NCI-H226 (cell line): ENCODE measurements at regions not wholly inside any gene's neighbourhood (a gene's known extent, or its start where the extent isn't known, plus 50 kb on each side); places are given as distances from the start of the nearest gene placed in this dataset.
"Not testable (repeated sequence)": the region's sequence is repeated elsewhere in the genome, so short reads cannot be mapped to it uniquely, and the experiment has no call there.

ENCODE experiments used
- DNase-seq: peaks from one replicate; pipeline ENCODE4 v3.0.0-alpha.2; 2015

DNA sequence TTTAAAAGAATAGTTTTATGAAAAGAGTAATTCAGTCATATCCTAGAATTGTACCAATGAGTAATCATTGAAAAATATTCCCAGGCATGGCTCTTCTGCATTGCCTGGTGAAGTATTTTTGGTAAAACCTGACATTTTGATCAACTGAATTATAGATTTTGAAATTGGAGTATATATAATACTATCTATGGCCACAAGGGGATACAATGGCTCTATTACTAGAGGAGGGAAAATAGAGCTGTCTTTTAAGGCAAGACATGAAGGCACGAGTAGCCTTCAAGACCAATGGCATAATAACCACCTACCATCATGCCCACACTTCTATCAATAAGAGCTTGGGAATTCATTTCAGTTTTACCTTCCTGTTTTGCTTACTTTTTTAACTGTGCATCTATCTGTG lies 1241.4 kb upstream of the TMEM132C start:
- no peak for DNase-seq

DNA sequence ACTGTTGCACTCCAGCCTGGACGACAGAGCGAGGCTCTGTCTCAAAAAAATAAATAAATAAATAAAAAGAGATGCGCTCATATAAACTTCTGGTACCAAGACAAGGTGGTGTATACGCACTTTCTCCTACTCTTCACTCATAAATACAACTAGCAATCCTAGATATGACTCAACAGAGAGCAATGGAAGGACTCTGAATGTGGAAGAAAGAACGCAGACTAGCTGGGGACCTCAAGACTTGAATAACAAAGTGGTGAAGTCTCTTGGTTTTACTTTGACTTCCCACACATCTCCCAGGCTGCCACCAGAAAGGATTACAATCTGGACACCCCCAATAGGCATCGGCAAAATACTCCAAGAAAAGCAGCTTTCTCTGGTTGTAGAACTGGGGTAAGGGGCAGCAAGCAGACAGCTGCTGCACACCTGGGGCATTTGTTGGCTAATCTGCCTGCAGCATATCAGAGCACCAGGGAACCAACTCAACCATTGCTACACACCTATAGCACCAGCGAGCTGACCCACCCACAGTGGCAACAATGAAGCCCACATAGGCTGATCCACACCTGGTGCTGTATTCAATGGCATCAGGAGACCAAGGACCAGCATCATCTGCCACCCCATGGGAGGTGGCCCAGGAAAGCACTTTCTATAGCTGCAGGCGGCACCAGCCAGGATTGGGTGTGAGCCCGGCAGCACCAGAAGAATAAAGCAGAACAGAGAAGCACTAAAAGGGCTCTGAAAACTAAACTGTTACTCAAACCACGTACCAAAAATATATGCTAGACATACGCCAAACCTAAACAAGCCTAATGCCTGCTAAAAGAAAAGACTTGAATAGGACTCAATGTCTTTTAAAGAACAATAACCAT lies 1231.7 kb upstream of the TMEM132C start:
- no peak for DNase-seq

DNA sequence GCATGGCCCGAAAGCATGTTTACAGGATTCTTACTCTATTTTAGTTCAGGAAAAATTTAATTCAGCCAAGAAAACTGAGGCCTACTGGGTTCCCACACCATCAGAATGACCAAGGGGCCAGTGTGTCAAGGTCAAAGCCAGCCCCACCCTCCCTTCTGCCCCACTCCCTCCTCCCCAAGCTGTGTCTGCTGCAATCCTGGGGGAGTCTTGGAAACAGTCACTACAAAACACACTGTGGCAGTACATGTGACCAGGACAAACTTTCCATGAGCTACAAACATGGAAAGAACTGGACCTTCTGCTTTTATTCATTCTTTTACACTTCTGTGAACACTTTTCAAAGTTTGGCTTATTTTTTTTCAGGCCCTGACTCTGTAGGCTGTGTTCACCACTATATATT lies 1228.8 kb upstream of the TMEM132C start:
- no peak for DNase-seq

DNA sequence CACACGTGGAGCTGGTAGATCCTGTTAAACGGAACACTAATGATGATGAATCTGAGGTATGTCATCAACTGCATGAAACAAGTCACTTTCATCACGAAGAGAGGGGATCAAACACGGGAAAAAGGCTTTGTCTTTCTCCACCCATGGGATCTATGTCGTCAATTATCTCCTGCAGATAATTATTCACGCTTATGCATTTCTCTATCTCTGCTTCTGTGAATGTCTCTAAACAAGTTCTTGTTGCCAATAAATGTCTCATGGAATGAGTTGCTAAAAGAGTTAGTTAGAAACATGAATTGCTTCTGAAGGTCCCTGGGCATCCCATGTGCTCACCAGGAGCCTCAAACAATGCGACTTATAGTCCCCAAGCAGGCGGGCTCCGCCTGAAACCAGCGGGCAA lies 1228.2 kb upstream of the TMEM132C start:
- DNase-seq = no peak

DNA sequence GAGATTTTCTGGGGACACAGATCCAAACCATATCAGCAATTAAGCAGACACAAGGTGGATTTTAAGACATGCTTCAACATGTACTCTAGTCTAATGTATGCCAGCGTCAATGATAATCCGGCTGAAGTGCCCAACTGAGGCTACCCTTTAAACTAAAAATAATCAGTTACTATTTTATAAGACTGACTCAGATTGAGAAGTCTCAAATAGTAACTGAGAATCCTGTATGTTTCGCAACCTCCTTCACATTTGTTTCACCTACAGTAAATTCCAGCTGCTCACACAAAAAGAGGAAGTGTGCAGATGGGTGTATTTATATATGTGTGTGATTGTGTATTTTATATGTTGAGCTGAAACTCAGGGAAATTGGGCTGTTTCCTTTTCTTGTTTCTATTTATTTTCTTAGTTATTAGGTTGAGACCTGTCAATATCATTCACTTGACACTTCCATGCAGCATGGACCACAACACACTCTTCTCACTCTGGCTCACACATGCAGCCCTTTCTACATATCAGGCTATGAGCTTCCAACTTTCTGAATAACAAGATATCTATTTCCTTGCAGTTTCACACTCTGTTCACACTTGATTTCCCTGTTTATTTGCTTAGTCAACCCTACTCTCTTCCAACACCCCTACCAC lies 1224.9 kb upstream of the TMEM132C start:
- DNase-seq = no peak

DNA sequence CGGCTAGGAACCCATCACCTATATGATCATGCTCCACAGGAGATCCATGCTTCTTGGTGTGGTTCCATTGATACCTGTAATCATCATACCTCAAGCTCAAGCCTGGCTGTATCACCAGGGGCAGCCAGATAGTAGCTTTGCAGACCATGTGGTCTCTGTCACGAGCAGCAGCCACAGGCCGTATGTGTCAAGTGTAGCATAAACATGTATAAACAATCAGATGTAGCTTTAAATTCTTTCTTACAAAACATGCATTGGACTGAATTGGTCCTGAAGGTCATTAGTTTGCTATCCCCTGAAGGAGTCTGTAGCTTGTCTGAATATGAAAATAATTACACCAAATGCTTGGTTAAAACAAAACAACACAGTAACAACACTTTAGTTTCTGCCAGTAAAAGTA lies 1223.2 kb upstream of the TMEM132C start:
- DNase-seq = no peak

DNA sequence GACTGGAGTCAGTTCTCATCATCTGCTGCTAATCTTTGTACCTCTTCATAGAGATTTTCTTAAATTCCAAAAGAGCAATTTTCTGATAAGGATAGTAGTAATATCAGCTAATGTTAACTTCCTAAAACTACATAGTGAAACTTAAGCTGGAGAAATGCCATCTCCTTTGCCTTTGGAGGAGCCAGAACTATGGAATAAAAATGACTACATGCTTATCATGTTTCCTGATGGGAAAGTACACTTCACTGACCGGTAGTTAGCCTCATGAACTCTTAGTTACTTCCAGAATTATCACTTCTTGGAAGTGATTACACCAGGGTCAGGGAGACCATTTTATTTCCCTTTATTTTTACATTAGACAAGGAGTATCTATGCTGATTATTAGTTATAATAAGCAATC lies 1222.1 kb upstream of the TMEM132C start:
- no peak for DNase-seq

DNA sequence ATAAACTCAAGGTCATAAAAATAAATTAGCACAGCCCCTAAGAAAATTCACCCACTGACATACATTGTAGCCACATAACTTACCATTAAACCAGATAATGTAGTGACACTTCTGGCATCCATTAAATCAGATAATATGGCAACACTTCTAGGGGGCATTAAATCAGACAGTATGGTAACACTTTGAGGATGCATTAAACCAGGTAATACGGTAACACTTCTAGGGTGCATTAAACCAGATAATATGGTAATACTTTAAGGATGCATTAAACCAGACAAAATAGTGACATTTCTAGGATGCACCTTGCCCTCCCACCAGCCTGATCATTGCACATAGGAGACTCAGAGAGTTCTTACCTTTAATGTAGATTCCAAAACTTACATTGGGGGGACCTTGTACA lies 1220.5 kb upstream of the TMEM132C start:
- DNase-seq = no peak

DNA sequence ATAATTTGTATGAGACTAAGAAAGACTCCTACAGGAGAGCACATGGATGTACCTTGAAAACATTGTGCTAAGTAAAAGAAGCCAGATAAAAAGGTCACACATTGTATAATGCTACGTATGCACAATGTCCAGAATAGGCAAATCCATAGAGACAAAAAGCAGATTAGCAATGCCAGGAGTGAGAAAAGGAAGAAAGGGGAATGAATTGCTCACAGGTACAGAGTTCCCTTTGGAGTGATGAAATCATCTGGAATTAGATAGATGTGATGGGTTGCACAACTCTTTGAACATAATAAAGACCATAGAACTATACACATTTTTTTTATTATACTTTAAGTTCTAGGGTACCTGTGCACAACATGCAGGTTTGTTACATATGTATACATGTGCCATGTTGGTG lies 1218.9 kb upstream of the TMEM132C start:
- DNase-seq = no peak

DNA sequence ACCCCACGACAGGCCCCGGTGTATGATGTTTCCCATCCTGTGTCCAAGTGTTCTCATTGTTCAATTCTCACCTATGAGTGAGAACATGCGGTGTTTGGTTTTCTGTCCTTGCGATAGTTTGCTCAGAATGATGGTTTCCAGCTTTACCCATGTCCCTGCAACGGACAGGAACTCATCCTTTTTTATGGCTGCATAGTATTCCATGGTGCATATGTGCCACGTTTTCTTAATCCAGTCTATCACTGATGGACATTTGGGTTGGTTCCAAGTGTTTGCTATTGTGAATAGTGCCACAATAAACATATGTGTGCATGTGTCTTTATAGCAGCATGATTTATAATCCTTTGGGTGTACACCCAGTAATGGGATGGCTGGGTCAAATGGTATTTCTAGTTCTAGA lies 1218.4 kb upstream of the TMEM132C start:
- not testable (repeated sequence) for DNase-seq

DNA sequence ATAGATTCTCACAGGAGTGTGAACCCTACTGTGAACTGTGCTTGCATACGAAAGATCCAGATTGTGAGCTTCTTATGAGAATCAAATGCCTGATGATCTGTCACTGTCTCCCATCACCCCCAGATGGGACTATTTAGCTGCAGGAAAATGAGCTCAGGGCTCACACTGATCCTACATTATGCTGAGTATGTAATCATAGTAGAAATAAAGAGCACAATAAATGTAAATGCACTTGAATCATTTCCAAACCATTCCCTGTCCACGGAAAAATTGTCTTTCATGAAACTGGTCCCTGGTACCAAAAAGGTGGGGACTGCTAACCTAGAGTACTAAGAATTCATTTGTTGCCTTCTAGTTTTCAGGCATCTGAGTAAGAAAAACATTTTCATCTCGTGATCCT lies 1215.8 kb upstream of the TMEM132C start:
- DNase-seq = no peak

DNA sequence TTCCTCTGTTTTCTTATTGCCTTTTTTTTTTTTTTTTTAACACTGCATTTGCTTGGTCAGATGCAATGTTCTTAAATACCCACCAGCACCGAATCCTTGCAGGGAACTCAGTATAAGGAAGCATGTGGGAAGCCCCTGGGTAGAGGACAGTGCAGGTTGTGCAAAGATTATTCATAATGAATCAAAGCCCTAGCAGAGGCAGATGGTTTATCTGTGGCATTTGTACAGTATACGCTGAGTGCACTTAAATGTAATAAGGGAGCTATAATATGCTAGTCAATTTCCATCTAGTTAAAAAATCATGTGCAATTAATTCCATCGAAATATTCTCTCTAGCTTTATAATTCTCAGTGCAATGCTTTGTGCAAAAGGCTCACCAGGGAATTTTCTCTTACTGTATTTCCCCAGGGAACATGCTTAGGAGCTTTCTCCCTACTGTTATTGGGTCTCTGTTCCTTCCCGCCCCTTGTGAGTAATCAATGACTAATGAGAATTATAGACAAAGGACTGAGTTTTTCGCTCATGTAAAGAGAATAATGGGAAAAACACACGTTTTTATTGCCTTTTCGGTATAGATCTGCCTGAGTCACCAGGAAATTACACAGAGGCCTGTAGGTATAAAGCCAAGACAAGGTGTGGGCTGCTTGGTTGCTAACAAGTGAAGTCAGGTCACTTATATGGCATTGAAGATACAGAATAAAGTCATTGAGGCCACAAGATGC lies 1214.3 kb upstream of the TMEM132C start:
- DNase-seq = no peak

DNA sequence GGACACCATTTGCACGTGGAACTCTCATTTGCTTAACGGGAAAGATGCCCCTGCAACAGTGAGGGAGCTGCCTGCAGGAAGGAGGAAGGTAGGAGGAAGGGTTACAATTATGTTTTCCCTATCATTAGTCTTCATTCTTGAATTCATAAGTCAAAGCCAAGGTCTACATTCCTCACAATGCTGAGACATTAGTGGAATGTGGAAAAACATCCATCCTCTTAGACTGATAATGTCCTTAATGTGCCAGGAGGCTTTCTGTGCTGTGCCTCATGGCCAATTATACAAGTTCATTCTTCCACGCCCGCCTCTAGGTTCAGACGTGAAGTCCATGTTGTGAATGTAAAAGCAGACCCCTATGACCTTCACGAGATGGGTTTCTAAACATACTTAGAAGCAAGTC lies 1212.4 kb upstream of the TMEM132C start:
- no peak for DNase-seq

DNA sequence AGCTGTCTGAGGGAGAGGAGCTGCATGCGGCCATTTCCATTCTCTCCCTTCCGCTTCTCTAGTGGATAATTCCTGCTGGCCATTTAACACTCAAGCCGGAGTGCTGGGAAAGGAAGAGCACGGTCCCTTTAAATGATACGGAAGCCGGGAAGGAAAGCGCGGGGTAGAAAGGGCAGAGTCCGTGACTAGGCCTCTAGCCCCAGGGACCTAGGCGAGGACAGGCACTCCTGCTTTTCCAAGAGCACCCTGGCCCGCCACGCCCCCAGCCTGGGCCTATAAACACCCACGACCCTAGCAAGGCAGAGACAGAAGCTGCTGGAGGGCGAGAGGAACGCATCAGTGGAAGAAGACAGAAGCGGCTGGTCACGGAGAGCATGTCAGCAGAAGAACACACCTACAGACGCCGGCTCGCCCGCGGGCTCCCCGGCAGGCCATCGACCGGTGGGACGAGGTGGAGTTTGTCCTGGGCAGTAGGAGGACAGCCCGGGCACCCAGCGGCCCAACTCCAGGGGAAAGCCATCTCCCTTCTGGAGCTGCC lies 1206.6 kb upstream of the TMEM132C start:
- DNase-seq = no peak

DNA sequence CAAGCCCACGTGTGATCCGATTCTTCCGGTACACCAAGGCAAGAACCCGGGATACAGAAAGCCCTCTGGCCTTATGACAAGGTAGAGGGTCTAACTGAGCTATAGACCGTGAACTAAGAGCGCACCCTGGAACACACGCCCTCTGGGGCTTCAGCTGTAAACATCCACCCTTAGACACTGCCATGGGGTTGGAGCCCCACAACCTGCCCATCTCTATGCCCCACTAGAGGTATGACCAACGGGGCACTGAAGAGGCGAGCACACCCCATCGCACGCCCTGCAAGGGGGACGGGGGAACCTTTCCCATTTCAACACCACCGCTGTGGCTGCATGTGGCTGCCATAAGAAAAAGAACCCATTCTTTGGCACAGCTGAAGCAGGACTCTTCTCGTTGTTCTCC lies 1206.0 kb upstream of the TMEM132C start:
- no peak for DNase-seq

DNA sequence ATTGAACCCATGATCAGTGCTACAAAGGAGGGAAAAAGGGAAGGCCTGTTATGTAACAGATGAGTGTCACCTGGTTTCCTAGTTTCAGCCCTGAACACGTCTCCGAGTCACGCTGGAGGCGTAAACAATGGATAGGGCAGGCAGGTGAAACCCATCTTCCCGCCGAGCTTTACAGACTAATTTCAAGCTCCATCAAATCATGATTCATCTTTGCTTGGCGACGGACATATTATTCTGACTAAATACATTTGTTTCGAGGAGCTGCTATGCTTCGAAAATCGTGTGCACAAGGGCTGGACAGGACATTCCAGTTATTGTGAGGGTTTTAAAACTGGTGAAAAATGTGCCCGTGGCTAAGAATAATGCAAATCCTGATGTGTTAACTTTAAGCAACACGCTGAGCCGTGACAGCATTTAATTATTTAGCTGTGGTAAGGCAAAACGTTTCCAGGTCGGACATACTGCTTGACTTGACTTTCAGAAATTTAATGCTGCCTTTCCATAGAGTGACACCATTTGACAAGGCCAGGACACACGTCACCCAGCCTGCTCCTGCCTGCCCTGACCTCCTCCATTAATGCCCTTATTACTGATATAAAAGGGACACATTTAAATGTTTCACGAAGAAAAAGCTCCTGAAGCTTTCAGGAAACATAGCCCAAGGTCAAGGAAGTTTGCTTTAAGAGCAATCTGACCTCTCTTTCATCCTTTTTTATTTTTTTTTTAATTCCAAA lies 1203.5 kb upstream of the TMEM132C start:
- DNase-seq = no peak

DNA sequence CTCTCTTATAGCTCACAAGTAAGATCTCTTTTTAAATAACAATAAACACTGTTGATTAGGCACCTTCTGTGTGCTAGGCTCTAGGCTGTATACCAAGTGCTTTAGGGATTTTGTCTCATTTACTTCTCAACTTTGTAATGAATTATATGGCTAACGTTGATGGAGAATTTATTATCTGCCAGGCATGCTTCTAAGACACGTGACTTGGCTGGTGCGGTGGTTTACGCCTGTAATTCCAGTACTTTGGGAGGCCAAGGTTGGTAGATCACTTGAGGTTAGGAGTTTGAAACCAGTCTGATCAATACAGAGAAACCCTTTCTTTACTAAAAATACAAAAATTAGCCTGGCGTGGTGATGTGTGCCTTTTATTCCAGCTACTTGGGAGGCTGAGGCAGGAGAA lies 1202.8 kb upstream of the TMEM132C start:
- DNase-seq = no peak

DNA sequence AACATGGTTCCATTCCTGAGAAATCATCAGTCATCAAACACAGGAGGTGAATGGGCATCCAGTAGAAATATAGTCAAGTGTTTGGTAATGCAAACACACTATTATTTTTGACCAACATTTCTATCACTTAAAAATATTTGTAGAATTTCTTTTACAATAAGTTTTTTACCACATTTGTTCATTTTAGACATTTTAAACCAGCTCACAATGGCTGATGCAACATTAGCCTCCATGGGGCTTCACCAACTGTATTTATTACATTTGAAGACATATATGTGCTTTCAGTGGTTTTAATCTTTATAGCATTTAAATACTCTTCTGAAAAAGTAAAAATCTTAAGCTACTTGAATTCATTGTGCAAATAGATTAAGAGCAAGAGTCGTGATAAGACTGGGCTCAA lies 1201.4 kb upstream of the TMEM132C start:
- DNase-seq = no peak

DNA sequence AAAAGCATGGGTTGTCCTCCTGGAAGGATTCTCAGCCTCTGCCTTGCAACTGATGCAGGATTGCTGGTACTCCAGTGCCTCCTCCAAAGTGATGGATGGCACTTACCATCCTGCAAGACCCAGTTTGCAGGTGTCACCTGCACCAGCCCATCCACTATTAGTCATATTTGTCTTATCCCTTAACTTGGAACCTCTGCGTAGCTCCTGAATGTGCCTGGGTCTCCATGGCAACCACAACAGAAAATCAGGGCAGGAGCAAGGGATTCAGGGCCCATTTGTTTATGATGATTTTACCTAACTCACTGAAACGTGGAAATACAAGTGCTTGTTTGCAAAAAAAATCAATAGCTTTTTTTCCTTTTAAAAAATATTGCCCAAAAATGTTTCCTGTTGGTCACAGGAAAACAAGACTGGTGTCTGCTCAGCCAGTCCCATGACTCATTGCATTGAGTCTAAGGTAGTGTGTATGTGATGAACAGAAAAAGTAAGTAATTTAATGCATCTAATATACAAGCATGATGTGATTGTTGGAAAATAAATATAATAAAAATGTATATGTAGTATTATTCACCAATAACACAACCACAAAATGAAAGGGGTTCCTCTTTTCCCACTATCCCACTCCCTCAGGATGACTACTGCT lies 1196.3 kb upstream of the TMEM132C start:
- no peak for DNase-seq

DNA sequence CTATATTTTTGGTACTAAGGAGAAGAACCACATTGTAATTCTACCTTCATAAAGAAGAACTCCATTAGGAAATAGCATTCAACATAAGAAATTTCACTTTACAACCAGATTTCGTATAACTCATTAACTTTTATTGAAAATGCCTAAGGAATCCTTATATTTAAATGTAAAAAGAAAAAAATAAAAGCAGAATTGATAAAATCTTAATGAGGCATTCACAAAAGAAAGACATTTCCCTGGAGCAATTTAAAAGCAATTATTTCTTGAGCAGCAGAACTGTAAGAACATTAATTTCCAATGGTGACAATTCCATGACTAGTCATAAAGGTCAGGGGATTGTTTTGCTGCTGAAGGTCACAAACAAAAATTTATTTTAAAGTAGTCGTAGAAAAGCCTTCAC lies 1192.8 kb upstream of the TMEM132C start:
- no peak for DNase-seq

DNA sequence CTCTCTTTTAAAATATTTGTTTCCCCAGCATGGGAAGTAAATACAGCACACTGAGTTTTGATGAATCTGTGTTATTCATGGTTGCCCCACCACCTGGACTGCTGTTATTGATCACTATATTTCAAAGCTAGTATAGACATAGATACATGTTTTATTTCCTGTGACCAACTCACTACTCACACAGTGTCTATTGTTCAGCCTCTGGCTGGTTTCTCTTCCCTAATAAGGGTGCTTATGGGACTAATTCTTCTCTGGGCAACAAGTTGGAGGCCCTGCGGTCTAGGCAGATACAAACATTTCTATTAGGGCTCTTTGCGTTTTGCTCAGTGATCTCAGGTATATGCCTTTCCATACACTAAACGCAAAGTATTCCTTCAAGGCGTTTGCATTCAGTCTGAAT lies 1191.0 kb upstream of the TMEM132C start:
- DNase-seq = no peak

DNA sequence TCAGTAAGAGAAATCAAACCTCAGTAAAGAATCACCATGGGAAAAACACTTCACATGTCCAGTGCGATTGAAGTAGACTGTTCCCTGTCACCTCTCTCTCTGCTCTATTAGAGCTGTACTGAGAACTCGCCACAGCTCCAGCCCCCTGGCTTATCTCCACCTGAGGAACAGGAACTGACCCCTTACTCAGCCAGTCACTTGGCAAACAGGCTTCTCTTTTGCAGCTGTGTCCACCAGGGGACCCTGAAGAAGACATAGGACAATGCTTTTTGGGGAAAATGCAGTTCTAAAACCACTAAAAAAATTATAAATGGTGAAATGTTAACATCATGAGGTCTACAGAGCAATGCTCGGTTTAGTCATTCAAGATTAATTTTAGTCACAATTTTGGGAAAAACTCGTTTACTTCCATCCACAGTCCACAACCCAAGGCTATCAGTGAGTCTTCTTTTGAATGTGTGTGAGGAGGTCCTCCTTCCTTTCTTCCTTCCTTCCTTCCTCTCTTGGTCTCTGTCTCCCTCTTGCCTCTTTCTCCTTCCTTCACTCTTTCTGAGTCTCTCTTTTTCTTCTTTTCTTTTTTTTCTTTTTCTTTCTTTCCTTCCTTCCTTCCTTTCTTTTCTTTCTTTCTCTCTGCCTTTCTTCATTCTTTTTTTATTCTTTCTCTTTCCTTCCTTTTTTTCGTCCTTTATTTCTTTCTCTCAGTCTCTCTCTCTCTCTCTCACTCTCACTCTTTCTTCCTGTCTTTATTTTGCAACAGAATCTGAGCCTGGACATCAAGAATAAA lies 1189.5 kb upstream of the TMEM132C start:
- DNase-seq = no peak
